ENCODE measurements at regions not wholly inside any gene's neighbourhood (a gene's known extent, or its start where the extent isn't known, plus 50 kb on each side); places are given as distances from the start of the nearest gene placed in this dataset.

DNA sequence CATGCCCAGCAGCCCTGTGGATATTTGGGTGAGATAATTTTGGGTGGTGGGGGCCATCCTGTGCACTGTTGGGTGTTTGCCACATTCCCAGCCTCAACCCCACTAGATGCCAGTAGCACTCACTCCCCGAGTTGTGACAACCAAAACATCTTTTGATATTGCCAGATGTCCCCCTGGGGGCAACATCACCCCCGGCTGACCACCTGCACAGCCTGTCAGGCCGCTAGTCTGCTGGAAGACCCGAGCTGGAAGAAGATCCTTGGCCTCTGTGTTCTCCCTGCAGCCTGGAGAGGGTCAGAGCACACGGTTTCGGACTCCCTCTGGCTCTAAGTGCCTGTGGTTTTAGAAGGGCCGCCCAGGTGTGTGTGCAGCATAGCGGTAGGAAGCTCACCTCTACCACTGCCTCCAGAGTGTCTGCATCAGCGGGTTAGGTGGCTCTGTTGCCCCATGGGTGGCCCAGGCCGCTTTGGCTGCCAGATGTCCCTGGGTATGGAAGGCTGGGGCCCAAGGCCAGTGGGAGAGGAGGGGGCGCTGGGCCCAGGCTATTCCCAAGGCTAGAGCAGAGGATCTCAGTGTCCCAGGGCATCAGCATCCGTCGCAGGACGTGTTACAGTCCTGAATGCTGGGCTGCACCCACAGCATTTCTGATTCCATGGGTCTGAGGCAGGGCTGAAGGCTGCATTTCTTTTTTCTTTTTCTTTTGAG, 195.8 kb upstream of the GSE1 start:
- TF ChIP-seq POLR2A (IDR thresholded peaks at IDR 0.05; ENCODE audit: low read depth, low read length), result no peak
- TF ChIP-seq TAF1 (IDR thresholded peaks at IDR 0.05; ENCODE audit: low read depth, low read length), result no peak

All from GM12891 (cell line).